HG02943 (cell line): ENCODE measurements at regions not wholly inside any gene's neighbourhood (a gene's known extent, or its start where the extent isn't known, plus 50 kb on each side); places are given as distances from the start of the nearest gene placed in this dataset.

ENCODE experiments used
- ATAC-seq: cut with Tn5 transposase; IDR thresholded peaks from one replicate; pipeline ENCODE4 v1.9.1; 2021; ENCODE audit warnings: mild to moderate bottlenecking, low read depth, moderate library complexity; ENCODE audit not compliant: unreplicated experiment

- ATAC-seq = no peak
Observed at GRCh38 chr2:223107825-223108224, 55.8 kb downstream of the KCNE4 start.

- ATAC-seq = no peak
Observed at GRCh38 chr2:223108351-223109050, 56.5 kb downstream of the KCNE4 start.

GRCh38 chr2:223109341-223109740 is 57.4 kb downstream of the KCNE4 start:
- ATAC-seq = no peak

- ATAC-seq = no peak
Observed at GRCh38 chr2:223113161-223113560, 61.2 kb downstream of the KCNE4 start.

- ATAC-seq = no peak
Observed at GRCh38 chr2:223114170-223114569, 62.2 kb downstream of the KCNE4 start.

- no peak for ATAC-seq
Observed at GRCh38 chr2:223114917-223115316, 62.9 kb downstream of the KCNE4 start.

GRCh38 chr2:223117533-223117932 is 65.5 kb downstream of the KCNE4 start:
- no peak for ATAC-seq

GRCh38 chr2:223121283-223121682 is 69.3 kb downstream of the KCNE4 start:
- no peak for ATAC-seq

- no peak for ATAC-seq
Observed at GRCh38 chr2:223122781-223123180, 70.8 kb downstream of the KCNE4 start.

- ATAC-seq = no peak
Observed at GRCh38 chr2:223123855-223124610, 72.0 kb downstream of the KCNE4 start.

GRCh38 chr2:223141606-223142005 is 89.6 kb downstream of the KCNE4 start:
- ATAC-seq = no peak

- no peak for ATAC-seq
Observed at GRCh38 chr2:223142118-223142517, 90.1 kb downstream of the KCNE4 start.

- no peak for ATAC-seq
Observed at GRCh38 chr2:223147431-223147830, 95.4 kb downstream of the KCNE4 start.

GRCh38 chr2:223148516-223148915 is 96.5 kb downstream of the KCNE4 start:
- ATAC-seq = no peak

GRCh38 chr2:223155956-223156355 is 104.0 kb downstream of the KCNE4 start:
- no peak for ATAC-seq

- ATAC-seq = no peak
Observed at GRCh38 chr2:223161873-223162458, 110.0 kb downstream of the KCNE4 start.

- ATAC-seq = no peak
Observed at GRCh38 chr2:223165423-223166214, 113.6 kb downstream of the KCNE4 start.

GRCh38 chr2:223166215-223166493 is 114.2 kb downstream of the KCNE4 start:
- ATAC-seq = no peak

GRCh38 chr2:223166983-223167650 is 115.1 kb downstream of the KCNE4 start:
- ATAC-seq = no peak

- ATAC-seq = peak; percentile 87
Observed at GRCh38 chr2:223169830-223170605, 118.0 kb downstream of the KCNE4 start.
